ENCODE measurements at regions not wholly inside any gene's neighbourhood (a gene's known extent, or its start where the extent isn't known, plus 50 kb on each side); places are given as distances from the start of the nearest gene placed in this dataset.

- Histone ChIP-seq H3K27me3 (ENCODE audit: insufficient read depth, low read length) (peaks cover 7% of the 10 kb centered on the region; the same call in 1 of the 2 replicates), H4K20me1 (ENCODE audit: insufficient read depth, low read length) (no peaks in the 10 kb centered on the region), H3F3A (ENCODE audit: insufficient read depth, low read length) (no peaks in the 10 kb centered on the region), H2AFZ (ENCODE audit: low read length) (no peak overlapping the region), H3K4me3 (ENCODE audit: low read depth, low read length, poor library complexity, severe bottlenecking) (no peak overlapping the region), H3K4me2 (ENCODE audit: low read length) (no peak overlapping the region), H3K79me2 (ENCODE audit: insufficient read depth, low read length) (no peaks in the 10 kb centered on the region), H3K9me3 (ENCODE audit: low read length) (no peaks in the 10 kb centered on the region), H3K9ac (ENCODE audit: low read length) (no peak overlapping the region), H3K36me3 (ENCODE audit: insufficient read depth, low read length) (no peaks in the 10 kb centered on the region), H3K9me2 (ENCODE audit: low read depth, low read length) (no peaks in the 10 kb centered on the region), H3K4me1 (ENCODE audit: insufficient read depth, low read length, severe bottlenecking) (no peaks in the 10 kb centered on the region), H3K27ac (ENCODE audit: low read depth, low read length, poor library complexity, severe bottlenecking) (no peak overlapping the region)
- no peak for TF ChIP-seq EZH2 (IDR thresholded peaks at IDR 0.05; ENCODE audit: borderline replicate concordance, low read length)
- TF ChIP-seq CTCF (IDR thresholded peaks at IDR 0.05; ENCODE audit: low read length): no peak
These were observed 54.0 kb upstream of the NEO1 start for GRCh38 chr15:72998226-72998625.

DNA sequence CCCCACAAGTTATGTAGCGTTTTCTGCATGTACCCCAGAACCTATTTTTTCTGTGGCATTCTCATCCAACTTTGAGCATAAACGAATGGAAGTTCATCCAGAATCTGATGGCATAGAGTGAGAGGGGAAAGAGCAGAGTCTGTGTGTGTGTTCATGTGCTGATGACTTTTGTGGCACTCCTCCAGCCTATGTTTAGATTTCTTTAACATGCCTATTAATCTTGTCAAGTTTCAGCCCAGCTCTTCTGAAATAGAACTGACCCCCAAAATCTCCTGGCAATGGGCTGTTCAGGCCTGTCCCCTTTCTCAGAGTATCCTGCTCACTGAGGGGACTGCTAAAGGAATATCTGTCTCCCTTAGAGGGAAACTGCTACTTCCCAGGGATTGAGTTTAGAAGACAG, 56.4 kb upstream of the NEO1 start:
- H3K27me3 ChIP-seq (ENCODE audit: insufficient read depth, low read length): peaks cover 7% of the 10 kb centered on the region; the same call in 1 of the 2 replicates
- no peaks in the 10 kb centered on the region for H4K20me1 ChIP-seq (ENCODE audit: insufficient read depth, low read length)
- H2AFZ ChIP-seq (ENCODE audit: low read length): no peak overlapping the region
- H3K9me2 ChIP-seq (ENCODE audit: low read depth, low read length): no peaks in the 10 kb centered on the region
- H3K9me3 ChIP-seq (ENCODE audit: low read length): no peaks in the 10 kb centered on the region
- H3K27ac ChIP-seq (ENCODE audit: low read depth, low read length, poor library complexity, severe bottlenecking): no peak overlapping the region
- no peaks in the 10 kb centered on the region for H3K4me1 ChIP-seq (ENCODE audit: insufficient read depth, low read length, severe bottlenecking)
- no peak overlapping the region for H3K4me2 ChIP-seq (ENCODE audit: low read length)
- no peak overlapping the region for H3K9ac ChIP-seq (ENCODE audit: low read length)
- no peaks in the 10 kb centered on the region for H3K36me3 ChIP-seq (ENCODE audit: insufficient read depth, low read length)
- H3K79me2 ChIP-seq (ENCODE audit: insufficient read depth, low read length): no peaks in the 10 kb centered on the region
- TF ChIP-seq CTCF (IDR thresholded peaks at IDR 0.05; ENCODE audit: low read length) (no peak), EZH2 (IDR thresholded peaks at IDR 0.05; ENCODE audit: borderline replicate concordance, low read length) (no peak)
- no peaks in the 10 kb centered on the region for H3F3A ChIP-seq (ENCODE audit: insufficient read depth, low read length)
- H3K4me3 ChIP-seq (ENCODE audit: low read depth, low read length, poor library complexity, severe bottlenecking): no peak overlapping the region

- no peak overlapping the region for H3K9ac ChIP-seq (ENCODE audit: low read length)
- no peaks in the 10 kb centered on the region for H3K9me2 ChIP-seq (ENCODE audit: low read depth, low read length)
- no peak overlapping the region for H3K27ac ChIP-seq (ENCODE audit: low read depth, low read length, poor library complexity, severe bottlenecking)
- H3K27me3 ChIP-seq (ENCODE audit: insufficient read depth, low read length): peaks cover 7% of the 10 kb centered on the region; the same call in 1 of the 2 replicates
- no peaks in the 10 kb centered on the region for H3K4me1 ChIP-seq (ENCODE audit: insufficient read depth, low read length, severe bottlenecking)
- H3K4me2 ChIP-seq (ENCODE audit: low read length): no peak overlapping the region
- H3F3A ChIP-seq (ENCODE audit: insufficient read depth, low read length): no peaks in the 10 kb centered on the region
- H3K4me3 ChIP-seq (ENCODE audit: low read depth, low read length, poor library complexity, severe bottlenecking): no peak overlapping the region
- H3K36me3 ChIP-seq (ENCODE audit: insufficient read depth, low read length): no peaks in the 10 kb centered on the region
- TF ChIP-seq EZH2 (IDR thresholded peaks at IDR 0.05; ENCODE audit: borderline replicate concordance, low read length) (no peak), CTCF (IDR thresholded peaks at IDR 0.05; ENCODE audit: low read length) (no peak)
- H4K20me1 ChIP-seq (ENCODE audit: insufficient read depth, low read length): no peaks in the 10 kb centered on the region
- no peaks in the 10 kb centered on the region for H3K79me2 ChIP-seq (ENCODE audit: insufficient read depth, low read length)
- H3K9me3 ChIP-seq (ENCODE audit: low read length): no peaks in the 10 kb centered on the region
- H2AFZ ChIP-seq (ENCODE audit: low read length): no peak overlapping the region
These were observed 57.6 kb upstream of the NEO1 start for GRCh38 chr15:72994534-72995177.

Measured in OCI-LY1 (cell line).